Body of pancreas (tissue), 4 donors: ENCODE measurements at regions not wholly inside any gene's neighbourhood (a gene's known extent, or its start where the extent isn't known, plus 50 kb on each side); places are given as distances from the start of the nearest gene placed in this dataset.

ENCODE experiments used
- ATAC-seq: fragments of 150-250 bp; one replicate; pipeline ENCODE4 v1.9.1; 2016
- DNase-seq, 4 donors: peaks; one replicate each; pipeline ENCODE4 v3.0.0-alpha.2; 2019
- H3K27ac ChIP-seq, 4 donors: fragments of 200-600 bp; sonication (generic); 1 replicate in 3 of 4; 2 replicates in 1 of 4; pipeline versions ENCODE4 v1.5.1 to v1.6.1; 2016 to 2019; ENCODE audit warnings: mild to moderate bottlenecking in 1 of 4, mixed read lengths in 1 of 4, moderate library complexity in 1 of 4
- H3K27me3 ChIP-seq, 2 donors: fragments of 200-600 bp; sonication (generic); one replicate each; pipeline ENCODE4 v1.6.0; 2016; ENCODE audit warnings: mild to moderate bottlenecking in 1 of 2
- H3K36me3 ChIP-seq, 2 donors: fragments of 200-600 bp; sonication (generic); replicated peaks in 1 of 2; 2 replicates each; pipeline ENCODE4 v1.5.1; 2016; ENCODE audit warnings: low read depth in 2 of 2; ENCODE audit not compliant: insufficient read depth in 1 of 2
- H3K4me1 ChIP-seq: fragments of 200-600 bp; sonication (generic); one replicate; pipeline ENCODE4 v1.6.0; 2016
- H3K4me3 ChIP-seq, 2 donors: fragments of 200-600 bp; sonication (generic); 1 replicate in 1 of 2; 2 replicates in 1 of 2; pipeline ENCODE4 v1.5.1; 2016 to 2019
- H3K9me3 ChIP-seq, 3 donors: fragments of 200-600 bp; sonication (generic); 1 replicate in 2 of 3; 2 replicates in 1 of 3; pipeline ENCODE4 v1.5.1; 2016
- POLR2A ChIP-seq, 3 donors: fragments of 450-650 bp; IDR thresholded peaks; one replicate each; pipeline ENCODE4 v1.6.1; 2016; ENCODE audit warnings: antibody characterized with exemption in 3 of 3, mild to moderate bottlenecking in 2 of 3
- WGBS, 2 donors: methylation state at CpG; one replicate each; pipeline ENCODE4 v1.1.5; 2017; 5-methylcytosine and 5-hydroxymethylcytosine counted together
- intact Hi-C: fragments of 100-400 bp; cut with DNase I; formaldehyde crosslinking; loops from one replicate; pipeline ENCODE4 v1.15.1; 2023
- TF ChIP-seq, protein P1 (sequence below), 7 experiments: fragments of 450-650 bp in 4 of 7; fragments of 200-600 bp in 3 of 7; sonication (generic) in 3 of 7; IDR thresholded peaks; one replicate each; pipeline ENCODE4 v1.5.1; 2016 to 2019; ENCODE audit warnings: antibody characterized with exemption in 7 of 7

DNA sequence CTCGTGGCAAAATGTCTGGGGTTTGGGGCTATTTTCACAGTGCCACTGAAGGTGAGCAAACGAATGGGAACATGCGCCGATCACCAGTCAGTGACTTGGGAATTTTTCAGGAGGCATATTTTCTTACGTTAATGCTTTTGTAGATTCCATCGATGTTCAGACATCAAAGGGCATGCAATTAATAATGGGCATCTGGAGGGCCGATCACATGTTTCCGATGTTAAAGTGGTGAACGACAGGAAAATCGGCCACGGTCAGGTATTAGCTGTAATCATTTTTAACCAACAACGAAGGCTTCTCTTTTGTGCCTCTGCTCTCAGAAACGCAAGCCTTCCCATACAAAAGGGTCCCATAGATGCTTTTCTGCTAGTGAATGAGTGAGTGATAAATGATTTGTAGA, 155.0 kb upstream of the PITX1 start:
- WGBS, 2 donors: 65 to 70% methylated on average over 13 of the region's 13 CpGs
- H3K27me3 ChIP-seq: no peaks in the 10 kb centered on the region
- no peaks in the 10 kb centered on the region for H3K36me3 ChIP-seq
- peaks cover 5% of the 10 kb centered on the region for H3K4me1 ChIP-seq
- no peaks in the 10 kb centered on the region for H3K9me3 ChIP-seq
- DNase-seq: no peak
- intact Hi-C loops: no loop called here
- H3K4me3 ChIP-seq: no peak overlapping the region
- no peak for ATAC-seq
- H3K27ac ChIP-seq: no peak overlapping the region
- TF ChIP-seq, protein P1, sequence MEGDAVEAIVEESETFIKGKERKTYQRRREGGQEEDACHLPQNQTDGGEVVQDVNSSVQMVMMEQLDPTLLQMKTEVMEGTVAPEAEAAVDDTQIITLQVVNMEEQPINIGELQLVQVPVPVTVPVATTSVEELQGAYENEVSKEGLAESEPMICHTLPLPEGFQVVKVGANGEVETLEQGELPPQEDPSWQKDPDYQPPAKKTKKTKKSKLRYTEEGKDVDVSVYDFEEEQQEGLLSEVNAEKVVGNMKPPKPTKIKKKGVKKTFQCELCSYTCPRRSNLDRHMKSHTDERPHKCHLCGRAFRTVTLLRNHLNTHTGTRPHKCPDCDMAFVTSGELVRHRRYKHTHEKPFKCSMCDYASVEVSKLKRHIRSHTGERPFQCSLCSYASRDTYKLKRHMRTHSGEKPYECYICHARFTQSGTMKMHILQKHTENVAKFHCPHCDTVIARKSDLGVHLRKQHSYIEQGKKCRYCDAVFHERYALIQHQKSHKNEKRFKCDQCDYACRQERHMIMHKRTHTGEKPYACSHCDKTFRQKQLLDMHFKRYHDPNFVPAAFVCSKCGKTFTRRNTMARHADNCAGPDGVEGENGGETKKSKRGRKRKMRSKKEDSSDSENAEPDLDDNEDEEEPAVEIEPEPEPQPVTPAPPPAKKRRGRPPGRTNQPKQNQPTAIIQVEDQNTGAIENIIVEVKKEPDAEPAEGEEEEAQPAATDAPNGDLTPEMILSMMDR (IDR thresholded peaks at IDR 0.05): no peak
- TF ChIP-seq POLR2A (IDR thresholded peaks at IDR 0.05): no peak

DNA sequence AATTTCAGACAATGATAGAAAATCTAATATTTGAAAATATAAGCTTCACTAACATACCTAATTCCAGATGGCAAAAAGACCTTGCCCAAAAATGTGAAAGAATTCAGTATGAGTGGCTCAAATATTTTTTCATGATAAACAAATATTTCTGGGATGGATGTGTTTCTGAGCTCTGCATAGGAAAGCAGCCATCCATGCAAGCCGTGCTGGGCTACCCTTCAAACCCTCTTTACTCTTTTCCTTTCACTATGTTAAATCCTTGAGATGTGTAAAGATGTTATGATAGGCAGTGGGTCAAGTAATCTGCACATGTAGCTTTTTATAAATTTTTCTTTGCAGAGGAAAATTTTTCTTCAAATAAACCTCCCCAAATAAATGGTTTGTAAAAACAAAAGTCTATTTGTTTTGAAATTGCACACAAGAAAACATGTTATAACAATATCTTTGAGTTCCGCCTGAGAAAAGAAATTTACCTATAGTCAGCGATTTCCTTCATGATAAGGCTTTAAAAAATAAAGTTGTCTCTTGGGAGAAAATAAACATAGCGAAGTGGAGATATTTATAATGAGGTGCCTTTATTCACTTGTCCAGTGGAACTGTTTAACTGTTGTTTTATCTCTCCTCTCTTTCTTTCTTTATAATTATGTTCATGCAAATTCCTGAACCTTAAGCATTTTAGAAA, 154.3 kb upstream of the PITX1 start:
- H3K9me3 ChIP-seq: no peaks in the 10 kb centered on the region
- no peaks in the 10 kb centered on the region for H3K27me3 ChIP-seq
- no peak for TF ChIP-seq POLR2A (IDR thresholded peaks at IDR 0.05)
- TF ChIP-seq, protein P1 (IDR thresholded peaks at IDR 0.05): no peak
- no peaks in the 10 kb centered on the region for H3K36me3 ChIP-seq
- WGBS, 2 donors: 67 to 72% methylated on average over 4 of the region's 4 CpGs
- H3K4me1 ChIP-seq: peaks cover 5% of the 10 kb centered on the region
- no peak overlapping the region for H3K27ac ChIP-seq
- no peak for DNase-seq
- H3K4me3 ChIP-seq: no peak overlapping the region
- intact Hi-C loops: no loop called here
- no peak for ATAC-seq

- intact Hi-C loops: no loop called here
- H3K27me3 ChIP-seq: no peaks in the 10 kb centered on the region
- no peak overlapping the region for H3K27ac ChIP-seq
- H3K4me3 ChIP-seq: no peak overlapping the region
- no peaks in the 10 kb centered on the region for H3K36me3 ChIP-seq
- peaks cover 5% of the 10 kb centered on the region for H3K4me1 ChIP-seq
- ATAC-seq: no peak
- WGBS, 2 donors: 64 to 67% methylated on average over 8 of the region's 8 CpGs
- DNase-seq: no peak
- no peaks in the 10 kb centered on the region for H3K9me3 ChIP-seq
- no peak for TF ChIP-seq POLR2A (IDR thresholded peaks at IDR 0.05)
- TF ChIP-seq, protein P1 (IDR thresholded peaks at IDR 0.05): no peak
Observed at GRCh38 chr5:135186662-135187522, 152.9 kb upstream of the PITX1 start.

DNA sequence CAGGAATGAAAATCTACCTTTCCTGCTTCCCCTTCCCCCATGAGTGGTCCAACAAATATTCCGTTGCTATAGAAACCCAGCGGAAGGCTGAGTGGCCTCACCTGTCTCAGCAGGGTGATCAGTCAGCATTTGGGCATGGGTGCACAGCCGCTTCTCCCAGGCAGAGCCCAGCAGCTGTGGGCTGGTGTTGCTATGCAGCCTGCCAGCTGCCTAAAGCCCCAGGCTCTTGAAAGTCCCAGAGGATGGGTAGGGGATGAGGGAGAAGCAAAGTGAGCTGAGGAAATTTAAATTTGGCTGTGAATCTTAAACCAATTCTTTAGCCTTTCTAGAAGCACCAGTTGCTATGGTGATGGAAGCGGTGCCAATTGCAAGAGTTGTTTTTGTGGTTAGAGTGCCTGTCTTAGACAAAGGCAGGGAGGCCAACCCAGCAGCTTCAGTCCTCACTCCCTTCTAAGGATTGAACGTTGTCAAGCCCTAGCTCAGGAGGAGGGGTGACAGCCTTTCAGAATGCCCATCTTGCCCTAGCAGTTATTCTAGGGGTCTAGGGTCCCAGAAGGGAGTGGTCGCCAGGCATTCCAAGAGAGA, 151.5 kb upstream of the PITX1 start:
- H3K9me3 ChIP-seq: no peaks in the 10 kb centered on the region
- ATAC-seq: no peak
- H3K27me3 ChIP-seq: no peaks in the 10 kb centered on the region
- H3K27ac ChIP-seq: no peak overlapping the region
- no peak overlapping the region for H3K4me3 ChIP-seq
- intact Hi-C loops: no loop called here
- no peaks in the 10 kb centered on the region for H3K4me1 ChIP-seq
- TF ChIP-seq, protein P1 (IDR thresholded peaks at IDR 0.05): no peak
- no peak for TF ChIP-seq POLR2A (IDR thresholded peaks at IDR 0.05)
- H3K36me3 ChIP-seq: no peaks in the 10 kb centered on the region
- 88% methylated on average over 6 of the region's 6 CpGs for WGBS, 2 donors
- no peak for DNase-seq
